Activated CD8-positive, alpha-beta memory T cell treated with anti-CD3 and anti-CD28 coated beads for 36 hours (primary cell): ENCODE measurements at regions not wholly inside any gene's neighbourhood (a gene's known extent, or its start where the extent isn't known, plus 50 kb on each side); places are given as distances from the start of the nearest gene placed in this dataset.
"Not testable (repeated sequence)": the region's sequence is repeated elsewhere in the genome, so short reads cannot be mapped to it uniquely, and the experiment has no call there.

Experiments used
- CTCF ChIA-PET: fragments of 350-600 bp; sonication (Branson Sonifier 250); formaldehyde crosslinking; loops from one replicate; lab custom pipeline; 2021; ENCODE audit warnings: antibody characterized with exemption; lab: Charles Lee
- POLR2A ChIA-PET: fragments of 350-600 bp; sonication (Branson Sonifier 250); formaldehyde crosslinking; loops from one replicate; lab custom pipeline; 2021; ENCODE audit warnings: antibody characterized with exemption; lab: Charles Lee

DNA sequence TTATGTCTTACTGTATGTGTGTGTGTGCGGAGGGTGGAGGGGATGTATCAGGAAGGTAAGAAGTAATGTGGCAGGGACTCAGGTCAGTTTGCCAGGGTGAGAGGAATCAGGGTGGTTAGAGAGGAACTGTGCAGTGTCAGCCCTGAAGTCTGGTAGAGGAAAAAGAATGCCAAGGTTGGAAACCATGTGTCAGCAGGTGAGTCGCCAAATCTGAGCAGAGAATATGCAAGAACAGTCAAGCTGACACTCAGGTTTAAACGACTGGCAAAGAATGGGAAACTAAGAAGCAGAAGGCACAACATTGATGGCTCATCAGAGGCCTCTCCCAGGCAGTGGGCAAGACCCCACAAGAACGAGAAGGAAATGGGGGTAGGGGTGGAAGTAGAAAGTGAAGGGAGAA, 107.5 kb upstream of the TBX18 start:
- ChIA-PET CTCF (no interaction called here), POLR2A (no interaction called here)

DNA sequence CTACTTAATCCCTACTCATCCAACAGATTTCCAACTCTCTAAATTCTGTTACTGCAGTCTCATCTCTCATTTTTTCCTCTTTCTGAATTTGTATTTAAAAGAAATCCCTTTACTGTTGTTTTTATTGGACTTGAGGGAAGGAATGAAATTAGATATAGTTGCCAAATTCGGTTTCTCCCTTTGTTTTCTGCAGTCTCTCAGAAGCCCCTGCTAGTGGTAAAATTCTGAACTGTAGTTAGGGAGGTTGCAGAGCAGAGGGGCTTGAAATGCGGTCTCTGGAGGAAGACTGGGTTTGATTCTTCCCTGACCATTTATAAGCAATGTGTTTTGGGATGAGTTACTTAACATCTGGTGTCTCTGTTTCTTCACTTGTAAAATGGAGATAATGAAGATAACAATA, 106.3 kb upstream of the TBX18 start:
- ChIA-PET POLR2A (no interaction called here), CTCF (no interaction called here)

DNA sequence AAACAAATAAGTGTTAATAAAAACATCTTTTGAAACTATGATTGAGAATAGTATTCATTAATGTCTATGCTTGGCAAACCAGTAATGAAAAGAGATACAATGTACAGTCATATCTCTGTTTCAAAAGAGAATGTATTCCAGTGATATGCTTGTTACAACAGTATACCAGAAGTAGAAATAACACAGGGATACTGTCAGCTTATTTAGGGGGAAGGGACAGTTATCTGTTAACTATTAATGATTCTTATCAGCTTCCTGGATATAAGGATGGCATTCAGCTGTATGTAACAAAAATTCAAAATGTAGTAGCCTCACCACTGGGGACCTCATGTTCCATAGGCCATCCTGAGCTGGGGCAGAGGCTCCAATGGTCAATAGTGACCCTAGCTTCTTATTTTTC, 103.8 kb upstream of the TBX18 start:
- ChIA-PET POLR2A (no interaction called here), CTCF (no interaction called here)

DNA sequence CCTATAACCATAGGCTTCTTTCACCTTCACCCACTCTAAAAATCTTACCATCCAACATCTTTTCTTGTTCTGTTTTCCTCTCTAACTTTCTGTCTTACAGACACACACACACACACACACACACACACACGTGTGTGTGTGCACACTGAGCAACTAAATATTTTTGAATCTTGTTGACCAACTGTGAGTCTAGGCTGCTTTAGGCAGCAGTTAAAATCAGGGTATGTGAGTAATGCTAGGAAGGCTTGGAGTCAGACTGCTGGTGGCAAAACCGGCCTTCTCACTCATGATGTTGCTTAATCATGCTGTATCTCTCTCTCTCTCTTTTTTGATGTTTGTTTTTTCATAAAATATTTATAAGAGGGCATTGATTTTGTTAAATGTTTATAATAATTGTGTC, 103.1 kb upstream of the TBX18 start:
- POLR2A ChIA-PET: no interaction called here
- CTCF ChIA-PET: no interaction called here

DNA sequence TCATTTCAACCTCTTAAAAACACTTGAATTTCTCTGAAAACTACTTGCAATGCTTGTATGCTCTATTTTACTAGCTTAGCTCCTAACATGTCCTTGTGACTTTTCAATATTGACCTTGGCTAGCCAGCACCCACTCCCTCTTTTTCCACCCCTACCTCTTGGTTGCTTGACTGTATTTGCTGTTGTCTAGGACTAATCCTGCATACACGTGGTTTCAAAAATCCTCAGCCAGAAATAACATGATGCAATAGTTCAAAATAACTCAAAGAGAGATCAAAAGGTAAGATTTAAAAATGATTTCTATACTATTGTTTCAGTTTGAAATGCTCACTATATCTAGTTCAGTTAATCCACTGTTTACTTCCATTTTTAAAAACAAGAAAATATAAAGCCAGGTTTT, 102.3 kb upstream of the TBX18 start:
- POLR2A ChIA-PET: no interaction called here
- CTCF ChIA-PET: no interaction called here

DNA sequence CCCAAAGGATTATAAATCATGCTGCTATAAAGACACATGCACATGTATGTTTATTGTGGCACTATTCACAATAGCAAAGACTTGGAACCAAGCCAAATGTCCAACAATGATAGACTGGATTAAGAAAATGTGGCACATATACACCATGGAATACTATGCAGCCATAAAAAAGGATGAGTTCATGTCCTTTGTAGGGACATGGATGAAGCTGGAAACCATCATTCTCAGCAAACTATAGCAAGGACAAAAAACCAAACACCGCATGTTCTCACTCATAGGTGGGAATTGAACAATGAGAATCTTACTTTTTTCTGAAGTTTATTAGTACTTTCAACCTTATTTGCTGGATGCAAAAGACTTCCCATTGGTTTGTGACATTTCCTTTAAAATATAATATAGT, 101.0 kb upstream of the TBX18 start:
- POLR2A ChIA-PET, CTCF ChIA-PET: not testable (repeated sequence)

DNA sequence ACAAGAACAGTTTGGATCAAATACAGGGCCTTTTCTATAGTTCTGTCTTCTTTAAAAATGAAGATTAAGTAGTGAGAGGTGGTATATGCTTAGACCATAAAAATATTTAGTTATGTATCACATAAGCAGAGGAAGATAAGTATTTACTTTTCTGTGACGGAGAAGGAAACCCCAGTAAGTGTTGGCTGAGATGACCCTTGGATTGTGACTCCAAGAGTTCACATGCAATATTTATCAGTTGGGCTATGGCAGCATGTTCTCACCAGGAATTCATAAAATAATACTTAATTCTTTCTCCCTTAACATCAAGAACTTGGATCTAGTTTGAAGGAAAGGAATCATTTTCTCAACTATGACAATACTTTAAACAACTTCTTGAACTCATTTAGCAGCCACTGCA, 98.4 kb upstream of the TBX18 start:
- ChIA-PET POLR2A (no interaction called here), CTCF (no interaction called here)

DNA sequence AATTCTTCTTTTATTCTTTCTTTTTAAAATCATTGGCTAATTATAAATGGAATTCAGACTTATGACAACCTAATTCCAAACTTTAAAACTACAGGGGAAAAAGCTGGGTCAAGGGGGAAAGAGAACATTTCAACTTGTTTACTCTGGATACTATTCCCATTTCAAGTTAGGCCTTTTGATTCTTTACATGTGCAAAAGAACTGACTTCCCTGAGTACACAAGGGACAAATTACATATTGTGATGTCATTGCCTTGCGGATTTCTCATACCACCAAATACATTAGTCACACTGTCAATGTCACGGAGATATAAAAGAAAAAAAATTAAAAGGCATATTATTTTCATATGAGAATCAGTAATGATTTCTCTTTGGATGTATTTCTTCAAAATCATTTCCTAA, 96.5 kb upstream of the TBX18 start:
- POLR2A ChIA-PET: no interaction called here
- CTCF ChIA-PET: no interaction called here

DNA sequence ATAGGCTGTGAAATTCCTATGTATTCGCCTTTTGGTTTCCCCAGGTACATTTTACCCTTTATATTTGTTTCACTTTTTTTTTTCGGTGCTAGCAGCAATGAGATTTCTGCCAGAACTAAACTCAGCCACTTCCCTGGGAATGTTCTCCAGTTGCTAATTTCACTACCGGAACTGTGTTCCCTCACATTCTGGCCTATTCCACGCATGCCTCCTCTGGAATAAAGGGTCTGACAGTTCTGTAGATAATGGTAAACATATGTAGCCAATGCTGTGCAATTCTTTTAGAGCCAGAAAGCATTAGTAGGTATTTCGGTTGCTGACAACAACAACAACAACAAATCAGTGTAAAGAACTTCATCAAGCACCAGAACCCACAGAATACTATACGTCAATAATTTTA, 96.1 kb upstream of the TBX18 start:
- ChIA-PET CTCF (no interaction called here), POLR2A (no interaction called here)

DNA sequence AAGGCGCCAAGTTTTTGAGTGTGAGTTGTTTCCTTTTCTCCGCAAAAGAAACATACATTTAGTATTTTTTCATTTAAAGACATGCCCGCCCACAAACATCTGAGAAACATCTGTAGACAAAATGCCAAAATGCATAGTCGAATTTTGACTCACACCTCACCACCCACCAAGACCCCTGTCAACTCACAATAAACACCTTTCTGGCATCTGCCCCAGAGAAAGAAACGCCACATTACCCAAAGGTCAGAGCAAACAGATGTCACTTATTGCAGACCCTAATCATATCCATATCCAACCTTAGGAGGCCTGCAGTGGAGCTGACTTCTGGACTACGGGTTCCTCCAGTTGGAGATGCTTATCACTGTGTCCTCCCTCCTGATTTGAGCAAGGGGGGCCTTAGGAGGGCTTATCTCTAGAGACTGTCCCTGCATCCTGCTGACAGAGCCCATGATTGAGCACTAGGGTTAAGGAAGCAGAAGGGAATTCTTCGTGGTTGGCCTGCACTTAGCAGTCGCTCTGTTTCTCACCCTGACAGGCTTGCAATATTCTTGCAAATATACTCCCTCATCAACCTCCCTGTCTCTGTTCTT, 90.5 kb upstream of the TBX18 start:
- ChIA-PET CTCF (no interaction called here), POLR2A (no interaction called here)

DNA sequence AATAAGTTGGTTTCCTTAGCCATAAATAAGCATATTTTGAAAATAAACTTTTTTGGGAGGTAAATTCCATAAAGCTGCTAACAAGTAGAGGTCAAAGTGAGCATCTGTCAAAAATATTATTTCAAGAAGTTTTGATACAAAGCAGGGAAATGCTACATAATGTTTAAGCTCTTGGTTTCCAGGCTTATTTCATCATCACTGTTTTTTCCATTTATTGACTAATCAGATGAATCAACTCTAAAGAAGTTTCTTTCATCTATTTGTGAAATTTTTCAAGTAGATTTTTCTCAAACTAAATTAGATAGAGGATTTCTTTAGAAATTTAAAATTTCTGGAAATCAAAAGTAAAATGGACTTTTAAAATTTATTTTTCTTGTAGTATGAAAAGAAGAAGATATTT, 89.5 kb upstream of the TBX18 start:
- ChIA-PET POLR2A (no interaction called here), CTCF (no interaction called here)

DNA sequence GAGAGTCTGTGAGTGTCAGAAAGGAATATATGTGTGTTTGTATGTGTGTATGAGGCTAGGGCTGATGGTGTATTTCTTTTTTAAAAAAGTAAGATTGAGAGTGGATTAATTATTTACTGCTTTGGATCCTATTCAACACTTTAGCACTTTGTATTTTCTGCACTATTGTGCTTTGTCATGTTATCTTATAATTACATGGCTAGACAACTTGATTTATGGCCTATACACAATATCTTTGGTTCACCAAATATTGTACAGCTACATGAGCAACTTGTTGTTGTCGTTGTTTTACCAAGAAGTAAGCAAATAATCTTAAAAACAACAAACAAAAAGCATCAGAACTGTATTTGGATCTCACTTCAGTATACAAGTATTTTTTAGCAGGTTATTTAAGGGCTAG, 84.6 kb upstream of the TBX18 start:
- ChIA-PET CTCF (no interaction called here), POLR2A (no interaction called here)

DNA sequence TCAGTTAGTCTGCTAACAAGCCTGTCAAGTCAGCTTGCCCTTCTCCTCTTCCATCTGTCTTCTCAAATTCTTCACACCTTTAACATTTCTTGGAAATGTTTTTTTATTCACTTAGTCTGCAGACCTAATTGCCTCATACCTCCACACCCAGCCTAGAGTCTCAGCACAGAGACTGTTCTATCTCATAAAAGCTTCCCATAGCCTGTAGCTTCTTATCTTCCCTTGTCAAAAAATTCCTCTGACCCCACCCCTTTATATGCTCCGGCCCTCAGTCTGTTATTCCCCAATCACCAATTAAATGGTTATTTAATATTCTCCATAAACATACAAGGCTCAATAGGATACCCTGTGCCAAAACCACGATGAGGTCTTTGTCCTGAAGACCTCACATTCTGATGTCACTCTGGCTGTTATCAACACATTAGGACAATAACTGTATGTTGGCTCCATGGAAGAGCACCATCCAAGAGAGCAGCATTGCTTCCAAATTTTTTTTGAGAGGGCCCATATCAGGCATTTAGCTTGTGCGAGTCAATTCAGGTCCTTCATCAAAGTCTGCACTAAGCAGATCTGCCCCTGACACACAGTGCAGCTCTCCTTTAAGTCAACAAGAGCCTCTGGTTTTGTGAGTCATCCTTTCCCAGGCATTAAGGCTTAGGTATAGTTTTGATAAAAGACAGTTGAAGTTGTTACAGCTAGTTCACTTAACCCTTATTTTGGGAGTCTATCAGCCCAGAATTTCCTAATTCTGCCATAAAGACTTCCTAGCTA, 83.2 kb upstream of the TBX18 start:
- ChIA-PET POLR2A (no interaction called here), CTCF (interaction anchor here (0.6 kb wide), 1 partner anchor 973 kb away, joined by 3 read pairs; no protein-coding TSS in a partner anchor)

DNA sequence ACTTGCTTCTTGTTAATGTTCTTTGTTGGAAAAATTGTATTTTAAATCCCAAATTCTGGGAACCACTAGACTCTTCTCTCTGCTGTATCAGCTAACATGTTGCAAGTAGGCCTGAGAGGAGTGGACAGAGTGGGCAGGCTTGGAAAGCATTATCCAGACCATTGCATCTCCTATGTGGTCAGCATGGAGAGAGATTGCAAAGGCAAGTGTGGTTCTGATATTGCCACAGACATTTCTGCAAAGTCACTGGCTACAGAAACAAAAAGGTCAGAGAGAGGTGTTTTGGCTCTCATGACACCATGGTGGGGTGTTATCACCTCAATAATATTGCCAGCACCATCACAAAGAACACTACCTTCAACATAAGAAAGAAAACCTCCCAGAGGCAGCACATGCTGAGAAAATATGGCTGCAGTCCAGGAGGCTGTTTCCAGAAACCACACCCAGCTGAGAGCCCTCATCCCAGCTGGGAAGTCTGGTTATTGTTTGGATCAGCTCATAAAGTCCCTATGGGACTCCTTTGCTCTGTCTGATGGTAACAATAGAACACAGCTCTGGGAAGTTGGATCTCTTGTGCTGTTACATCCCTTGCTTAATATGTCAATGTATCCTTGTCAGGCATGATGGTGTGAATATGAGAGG, 78.2 kb upstream of the TBX18 start:
- POLR2A ChIA-PET: no interaction called here

DNA sequence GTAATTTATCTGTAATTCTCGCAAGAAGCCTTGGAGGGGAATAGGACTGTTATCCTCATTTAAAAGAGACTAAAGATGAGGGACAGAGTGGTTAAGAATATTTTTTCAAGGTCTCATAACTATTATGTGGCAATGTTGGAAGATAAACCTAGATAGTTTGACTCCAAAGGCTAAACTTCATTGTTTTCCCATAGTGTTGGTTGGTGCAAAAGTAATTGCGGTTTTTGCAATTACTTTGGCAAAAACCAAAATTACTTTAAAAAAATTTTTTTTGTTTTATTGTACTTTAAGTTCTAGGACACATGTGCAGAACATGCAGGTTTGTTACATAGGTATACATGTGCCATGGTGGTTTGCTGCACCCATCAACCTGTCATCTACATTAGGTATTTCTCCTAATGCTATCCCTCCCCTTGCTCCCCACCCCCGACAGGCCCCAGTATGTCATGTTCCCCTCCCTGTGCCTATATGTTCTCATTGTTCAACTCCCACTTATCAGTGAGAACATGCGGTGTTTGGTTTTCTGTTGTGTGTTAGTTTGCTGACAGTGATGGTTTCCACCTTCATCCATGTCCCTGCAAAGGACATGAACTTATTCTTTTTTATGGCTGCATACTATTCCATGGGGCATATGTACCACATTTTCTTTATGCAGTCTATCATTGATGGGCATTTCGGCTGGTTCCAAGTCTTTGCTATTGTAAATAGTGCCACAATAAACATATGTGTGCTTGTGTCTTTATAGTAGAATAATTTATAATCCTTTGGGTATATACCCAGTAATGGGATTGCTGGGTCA, 72.9 kb upstream of the TBX18 start:
- CTCF ChIA-PET, POLR2A ChIA-PET: not testable (repeated sequence)

More for the DNA sequence above, 78.2 kb upstream of the TBX18 start:
- CTCF ChIA-PET: no interaction called here

DNA sequence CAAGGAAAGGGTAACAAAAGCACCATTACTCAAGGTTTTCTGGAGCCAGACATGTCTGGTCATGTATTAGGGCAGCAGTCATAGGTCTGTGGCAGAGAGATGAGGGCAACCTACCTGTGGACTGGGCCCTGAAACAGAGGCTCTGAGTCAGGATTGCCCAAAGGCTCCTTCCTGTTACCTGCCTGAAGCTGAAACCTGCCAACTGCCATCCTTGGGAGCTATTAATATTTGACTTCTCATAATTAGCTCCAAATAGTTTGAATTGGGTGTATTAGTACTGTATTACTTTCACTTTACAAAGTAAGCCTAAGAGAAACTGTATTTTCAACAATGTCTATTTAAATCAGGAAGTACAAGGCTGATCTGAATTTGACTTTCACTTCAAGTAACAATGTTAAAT, 72.0 kb upstream of the TBX18 start:
- POLR2A ChIA-PET: no interaction called here
- CTCF ChIA-PET: no interaction called here

DNA sequence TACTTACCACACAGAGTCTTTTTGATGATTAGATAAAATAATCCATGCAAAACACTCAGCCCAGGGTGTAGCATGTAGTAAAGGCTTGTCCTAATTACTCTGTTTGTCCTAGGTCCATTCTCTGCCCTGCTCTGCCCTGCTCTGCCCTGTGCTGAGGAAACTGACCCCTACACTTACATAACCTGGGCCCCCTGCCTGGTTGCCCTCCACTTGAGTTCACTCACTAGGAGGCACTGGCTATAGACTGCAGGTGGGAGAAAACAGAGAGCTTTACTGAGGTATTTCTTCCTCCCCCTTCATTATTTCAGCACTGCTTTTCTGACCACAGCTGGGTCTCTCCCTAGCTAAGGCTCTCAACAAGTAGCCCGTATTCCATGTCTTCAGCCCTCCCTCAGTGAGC, 70.9 kb upstream of the TBX18 start:
- POLR2A ChIA-PET: no interaction called here

DNA sequence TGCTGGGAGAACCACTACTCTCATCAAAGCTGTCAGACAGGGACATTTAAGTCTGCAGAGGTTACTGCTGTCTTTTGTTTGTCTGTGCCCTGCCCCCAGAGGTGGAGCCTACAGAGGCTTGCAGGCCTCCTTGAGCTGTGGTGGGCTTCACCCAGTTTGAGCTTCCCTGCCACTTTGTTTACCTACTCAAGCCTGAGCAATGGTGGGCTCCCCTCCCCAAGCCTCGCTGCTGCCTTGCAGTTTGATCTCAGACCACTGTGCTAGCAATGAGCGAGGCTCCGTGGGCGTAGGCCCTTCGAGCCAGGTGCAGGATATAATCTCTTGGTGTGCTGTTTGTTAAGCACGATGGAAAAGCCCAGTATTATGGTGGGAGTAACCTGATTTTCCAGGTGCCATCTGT, 67.5 kb upstream of the TBX18 start:
- POLR2A ChIA-PET, CTCF ChIA-PET: not testable (repeated sequence)

More for the DNA sequence above, 70.9 kb upstream of the TBX18 start:
- CTCF ChIA-PET: no interaction called here

DNA sequence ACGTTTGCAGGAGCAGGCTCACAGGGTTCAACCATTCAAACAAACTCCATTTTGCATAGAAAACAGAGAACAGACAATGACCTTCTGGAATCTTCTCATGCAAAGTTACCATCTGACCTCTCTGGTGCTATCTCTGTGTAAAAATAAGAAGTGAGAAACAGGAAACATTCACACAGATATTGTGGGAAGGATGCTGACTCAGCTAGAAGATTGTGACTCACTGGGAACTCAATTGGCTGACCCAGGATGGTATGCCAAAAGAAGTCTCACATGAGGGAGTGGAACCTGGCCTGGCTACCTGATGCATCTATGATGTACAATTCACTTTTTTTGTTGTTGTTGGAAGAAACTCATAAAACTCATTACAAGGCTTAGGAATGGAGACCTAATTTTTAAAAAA, 61.1 kb upstream of the TBX18 start:
- ChIA-PET CTCF (no interaction called here), POLR2A (no interaction called here)

DNA sequence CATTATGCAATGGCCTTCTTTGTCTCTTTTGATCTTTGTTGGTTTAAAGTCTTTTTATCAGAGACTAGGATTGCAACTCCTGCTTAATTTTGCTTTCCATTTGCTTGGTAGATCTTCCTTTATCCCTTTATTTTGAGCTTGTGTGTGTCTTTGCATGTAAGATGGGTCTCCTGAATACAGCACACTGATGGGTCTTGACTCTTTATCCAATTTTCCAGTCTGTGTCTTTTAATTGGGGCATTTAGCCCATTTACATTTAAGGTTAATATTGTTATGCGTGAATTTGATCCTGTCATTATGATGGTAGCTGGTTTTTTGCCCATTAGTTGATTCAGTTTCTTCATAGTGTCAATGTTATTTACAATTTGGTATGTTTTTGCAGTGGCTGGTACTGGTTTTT, 56.9 kb upstream of the TBX18 start:
- POLR2A ChIA-PET, CTCF ChIA-PET: not testable (repeated sequence)
